HepG2 (cell line): ENCODE measurements at regions not wholly inside any gene's neighbourhood (a gene's known extent, or its start where the extent isn't known, plus 50 kb on each side); places are given as distances from the start of the nearest gene placed in this dataset.

Experiments
- IKZF4 ChIP-seq: sonication (generic); formaldehyde crosslinking; IDR thresholded peaks from 2 replicates; pipeline ENCODE4 v1.5.1; 2020; ENCODE audit warnings: borderline replicate concordance, mild to moderate bottlenecking, low read depth, missing genetic modification reagents; ENCODE audit errors: not compliant biosample characterization
- RFX5 ChIP-seq: IDR thresholded peaks from 2 replicates; pipeline ENCODE4 v1.6.1; 2011; ENCODE audit warnings: low read depth, low read length, improper control_type of control experiment
- ZNF17 ChIP-seq: sonication (generic); formaldehyde crosslinking; IDR thresholded peaks from 2 replicates; pipeline ENCODE4 v1.5.0; 2020; ENCODE audit warnings: mild to moderate bottlenecking, missing genetic modification reagents
- ZNF550 ChIP-seq: sonication (generic); formaldehyde crosslinking; IDR thresholded peaks from 2 replicates; pipeline ENCODE4 v1.4.0; 2020; ENCODE audit warnings: mild to moderate bottlenecking, missing genetic modification reagents, borderline replicate concordance

- TF ChIP-seq IKZF4 (CRISPR knock-in tag) = no peak
- no peak for TF ChIP-seq ZNF550 (CRISPR knock-in tag)
- no peak for TF ChIP-seq RFX5
- TF ChIP-seq ZNF17 (CRISPR knock-in tag) = no peak
Measured at GRCh38 chr7:46989247-46989646, 592.7 kb downstream of the TNS3 start.
